K562 (cell line): ENCODE measurements at regions not wholly inside any gene's neighbourhood (a gene's known extent, or its start where the extent isn't known, plus 50 kb on each side); places are given as distances from the start of the nearest gene placed in this dataset.

ENCODE experiments used
- EZH2 ChIP-seq: IDR thresholded peaks from 2 replicates; pipeline ENCODE4 v1.6.1; 2012; ENCODE audit warnings: low read depth, mild to moderate bottlenecking, inconsistent platforms, low read length, borderline replicate concordance
- HNRNPLL ChIP-seq: fragments of 200-400 bp; formaldehyde crosslinking; IDR thresholded peaks from 2 replicates; pipeline ENCODE4 v1.6.1; 2017; ENCODE audit warnings: low read length, low read depth, mild to moderate bottlenecking; ENCODE audit not compliant: poor library complexity, severe bottlenecking
- TRIM25 ChIP-seq: fragments of 450-650 bp; IDR thresholded peaks from 2 replicates; pipeline ENCODE4 v1.7.0; 2016; ENCODE audit warnings: borderline replicate concordance
- YY1 ChIP-seq, 3 experiments: IDR thresholded peaks; 2 replicates each; pipeline ENCODE4 v1.6.1; 2011; ENCODE audit warnings: low read length in 2 of 3, mild to moderate bottlenecking in 2 of 3, moderate library complexity in 2 of 3, borderline replicate concordance in 1 of 3, control low read depth in 1 of 3, low read depth in 1 of 3; ENCODE audit not compliant: insufficient read depth in 3 of 3, insufficient replicate concordance in 2 of 3, control insufficient read depth in 1 of 3, insufficient read length in 1 of 3; ENCODE audit errors: extremely low read depth in 1 of 3
- ZEB2 ChIP-seq: fragments of 450-650 bp; IDR thresholded peaks from 2 replicates; pipeline ENCODE4 v1.6.1; 2016
- ZFX ChIP-seq: sonication (generic); formaldehyde crosslinking; IDR thresholded peaks from 2 replicates; pipeline ENCODE4 v1.8.0; 2022; ENCODE audit warnings: mild to moderate bottlenecking, missing genetic modification reagents, moderate library complexity
- ZNF24 ChIP-seq: fragments of 450-650 bp; IDR thresholded peaks from 2 replicates; pipeline ENCODE4 v1.6.1; 2016
- TF ChIP-seq, protein P1 (sequence below), 3 experiments: IDR thresholded peaks in 2 of 3; conservative IDR thresholded peaks in 1 of 3; 2 replicates each; pipeline ENCODE4 v1.5.1; 2011 to 2012; ENCODE audit warnings: low read length in 3 of 3, mild to moderate bottlenecking in 3 of 3, control low read depth in 2 of 3, improper control_type of control experiment in 1 of 3, inconsistent platforms in 1 of 3, low read depth in 1 of 3, mixed read lengths in 1 of 3, moderate library complexity in 1 of 3; ENCODE audit not compliant: insufficient read depth in 2 of 3

DNA sequence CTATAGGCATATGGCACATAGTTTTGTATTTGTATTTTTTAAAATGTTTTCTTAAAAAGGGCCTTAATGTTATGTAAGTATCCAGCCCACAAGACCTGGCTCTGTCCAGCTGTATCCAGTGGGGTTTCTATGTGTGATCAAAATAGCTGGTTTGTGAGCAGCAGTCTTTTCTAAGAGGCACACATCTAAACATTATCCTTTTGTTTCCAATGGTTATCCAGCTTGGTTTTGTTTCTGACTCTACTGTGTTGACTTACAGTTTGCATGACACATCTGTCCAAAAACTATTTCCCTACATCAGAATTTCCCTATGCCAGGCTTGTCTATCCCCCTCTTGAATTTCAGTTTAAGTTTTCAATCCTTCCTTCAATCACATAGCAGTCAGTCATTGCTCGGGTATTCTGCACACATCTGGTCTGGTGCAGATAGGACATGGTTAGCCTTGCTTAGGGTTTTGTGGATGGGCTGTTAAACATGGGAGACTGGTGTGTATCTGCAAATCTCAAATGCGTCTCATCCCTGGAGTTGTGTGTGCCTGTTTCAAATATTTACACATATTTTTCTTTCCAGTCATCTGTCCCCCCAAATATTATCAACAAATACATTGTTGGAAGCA, 104.2 kb downstream of the SAMD9 start:
- TF ChIP-seq YY1 (IDR thresholded peaks at IDR 0.05; ENCODE audit: borderline replicate concordance in 1 of 3, control insufficient read depth in 1 of 3, extremely low read depth in 1 of 3, insufficient read depth in 3 of 3, insufficient read length in 1 of 3, insufficient replicate concordance in 2 of 3, low read depth in 1 of 3, low read length in 2 of 3) (no peak), TRIM25 (no peak), EZH2 (no peak), HNRNPLL (no peak), ZNF24 (no peak), ZEB2 (no peak), ZFX (no peak)
- TF ChIP-seq, protein P1, sequence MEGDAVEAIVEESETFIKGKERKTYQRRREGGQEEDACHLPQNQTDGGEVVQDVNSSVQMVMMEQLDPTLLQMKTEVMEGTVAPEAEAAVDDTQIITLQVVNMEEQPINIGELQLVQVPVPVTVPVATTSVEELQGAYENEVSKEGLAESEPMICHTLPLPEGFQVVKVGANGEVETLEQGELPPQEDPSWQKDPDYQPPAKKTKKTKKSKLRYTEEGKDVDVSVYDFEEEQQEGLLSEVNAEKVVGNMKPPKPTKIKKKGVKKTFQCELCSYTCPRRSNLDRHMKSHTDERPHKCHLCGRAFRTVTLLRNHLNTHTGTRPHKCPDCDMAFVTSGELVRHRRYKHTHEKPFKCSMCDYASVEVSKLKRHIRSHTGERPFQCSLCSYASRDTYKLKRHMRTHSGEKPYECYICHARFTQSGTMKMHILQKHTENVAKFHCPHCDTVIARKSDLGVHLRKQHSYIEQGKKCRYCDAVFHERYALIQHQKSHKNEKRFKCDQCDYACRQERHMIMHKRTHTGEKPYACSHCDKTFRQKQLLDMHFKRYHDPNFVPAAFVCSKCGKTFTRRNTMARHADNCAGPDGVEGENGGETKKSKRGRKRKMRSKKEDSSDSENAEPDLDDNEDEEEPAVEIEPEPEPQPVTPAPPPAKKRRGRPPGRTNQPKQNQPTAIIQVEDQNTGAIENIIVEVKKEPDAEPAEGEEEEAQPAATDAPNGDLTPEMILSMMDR (IDR thresholded peaks at IDR 0.05 in 2 of 3, conservative IDR thresholded peaks at IDR 0.05 in 1 of 3; ENCODE audit: insufficient read depth in 2 of 3, low read depth in 1 of 3, low read length in 3 of 3): no peak
